ENCODE measurements at regions not wholly inside any gene's neighbourhood (a gene's known extent, or its start where the extent isn't known, plus 50 kb on each side); places are given as distances from the start of the nearest gene placed in this dataset.

DNA sequence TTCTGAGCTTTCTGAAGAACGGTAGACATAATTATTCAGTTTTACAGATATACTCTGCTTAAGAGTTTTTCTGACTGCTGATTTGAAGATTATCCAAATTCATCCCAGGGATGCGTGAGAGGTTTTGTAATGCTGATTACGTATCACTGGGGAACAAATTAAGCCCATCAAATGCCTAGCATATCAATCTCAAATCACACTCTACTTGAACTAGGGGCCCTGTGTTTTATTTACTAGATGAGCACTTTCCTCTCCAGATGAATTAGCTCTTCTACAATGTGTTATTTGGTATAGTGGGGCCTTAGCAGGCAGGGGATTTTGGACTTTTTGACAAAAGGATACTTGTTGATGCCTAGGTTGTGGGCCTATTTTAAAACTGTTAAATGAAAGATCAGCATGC is 177.9 kb downstream of the JRKL start:
- H3K79me1 ChIP-seq (ENCODE audit: low read depth in 1 of 2, low read length in 2 of 2): no peaks in the 10 kb centered on the region
- no peak overlapping the region for H3K56ac ChIP-seq (ENCODE audit: extremely low read depth, insufficient read depth, low read length)
- POLR2A ChIA-PET (ENCODE audit: unreplicated experiment): no interaction called here
- no peaks in the 10 kb centered on the region for H3K36me3 ChIP-seq (ENCODE audit: control insufficient read depth, insufficient read depth, low read length)
- no peaks in the 10 kb centered on the region for H3K27me3 ChIP-seq (ENCODE audit: control insufficient read depth, insufficient read depth, low read length)
- H2AFZ ChIP-seq (replicated peaks; ENCODE audit: low read length, poor library complexity): no peak overlapping the region
- no peak overlapping the region for H3K23ac ChIP-seq (ENCODE audit: low read depth, low read length)
- H4K8ac ChIP-seq (ENCODE audit: low read depth in 2 of 2, low read length in 2 of 2): no peak overlapping the region
- no peak overlapping the region for H4K5ac ChIP-seq (ENCODE audit: low read depth, low read length)
- no peak overlapping the region for H3K27ac ChIP-seq (ENCODE audit: insufficient read depth, low read length)
- ATAC-seq (ENCODE audit: low read depth): no peak
- no peak overlapping the region for H3K9ac ChIP-seq (ENCODE audit: low read depth, low read length)
- no peak overlapping the region for H3K14ac ChIP-seq (replicated peaks; ENCODE audit: low read depth, low read length)
- H3K9me1 ChIP-seq (ENCODE audit: insufficient read depth, low read length): no peaks in the 10 kb centered on the region
- H2BK15ac ChIP-seq (ENCODE audit: low read depth, low read length): no peak overlapping the region
- no peak overlapping the region for H2BK5ac ChIP-seq (ENCODE audit: low read depth, low read length, poor library complexity, severe bottlenecking)
- no TSS peak for BruUV-seq (replicated peaks)
- no peak overlapping the region for H3K4me2 ChIP-seq (ENCODE audit: low read depth, low read length)
- DNase-seq: no peak
- no peak overlapping the region for H3K4me3 ChIP-seq (ENCODE audit: insufficient read depth, low read depth, low read length)
- H2BK20ac ChIP-seq (ENCODE audit: low read depth, low read length): no peak overlapping the region
- no peaks in the 10 kb centered on the region for H4K20me1 ChIP-seq (ENCODE audit: insufficient read depth, low read length)
- no peaks in the 10 kb centered on the region for H3K9me3 ChIP-seq (ENCODE audit: control insufficient read depth, insufficient read depth, low read length)
- dilution Hi-C loops (cut with HindIII; ENCODE audit: low sequenced_read_pairs, unreplicated experiment) (no loop called here), intact Hi-C loops (cut with micrococcal nuclease) (no loop called here), in situ Hi-C loops (cut with MboI; ENCODE audit: low sequenced_read_pairs) (no loop called here)
- H3K4me1 ChIP-seq (ENCODE audit: control insufficient read depth, insufficient read depth, low read length): no peaks in the 10 kb centered on the region
- H3K4ac ChIP-seq (ENCODE audit: low read depth, low read length): no peak overlapping the region
- no peak overlapping the region for H3K18ac ChIP-seq (ENCODE audit: low read depth, low read length)
- no peak overlapping the region for H2AK9ac ChIP-seq (replicated peaks; ENCODE audit: low read depth, low read length, poor library complexity)
- TF ChIP-seq CHD1 (IDR thresholded peaks at IDR 0.05; ENCODE audit: low read depth, low read length): no peak
- TF ChIP-seq RCOR1 (IDR thresholded peaks at IDR 0.05; ENCODE audit: insufficient replicate concordance, low read length): no peak
- no peak for TF ChIP-seq MAZ (IDR thresholded peaks at IDR 0.05; ENCODE audit: borderline replicate concordance, low read depth, low read length)
- TF ChIP-seq RFX5 (IDR thresholded peaks at IDR 0.05; ENCODE audit: low read depth, low read length): no peak
- no peak for TF ChIP-seq MXI1 (IDR thresholded peaks at IDR 0.05; ENCODE audit: borderline replicate concordance, low read depth, low read length)
- TF ChIP-seq FOS (IDR thresholded peaks at IDR 0.05; ENCODE audit: low read depth, low read length): no peak
- TF ChIP-seq, protein P1, sequence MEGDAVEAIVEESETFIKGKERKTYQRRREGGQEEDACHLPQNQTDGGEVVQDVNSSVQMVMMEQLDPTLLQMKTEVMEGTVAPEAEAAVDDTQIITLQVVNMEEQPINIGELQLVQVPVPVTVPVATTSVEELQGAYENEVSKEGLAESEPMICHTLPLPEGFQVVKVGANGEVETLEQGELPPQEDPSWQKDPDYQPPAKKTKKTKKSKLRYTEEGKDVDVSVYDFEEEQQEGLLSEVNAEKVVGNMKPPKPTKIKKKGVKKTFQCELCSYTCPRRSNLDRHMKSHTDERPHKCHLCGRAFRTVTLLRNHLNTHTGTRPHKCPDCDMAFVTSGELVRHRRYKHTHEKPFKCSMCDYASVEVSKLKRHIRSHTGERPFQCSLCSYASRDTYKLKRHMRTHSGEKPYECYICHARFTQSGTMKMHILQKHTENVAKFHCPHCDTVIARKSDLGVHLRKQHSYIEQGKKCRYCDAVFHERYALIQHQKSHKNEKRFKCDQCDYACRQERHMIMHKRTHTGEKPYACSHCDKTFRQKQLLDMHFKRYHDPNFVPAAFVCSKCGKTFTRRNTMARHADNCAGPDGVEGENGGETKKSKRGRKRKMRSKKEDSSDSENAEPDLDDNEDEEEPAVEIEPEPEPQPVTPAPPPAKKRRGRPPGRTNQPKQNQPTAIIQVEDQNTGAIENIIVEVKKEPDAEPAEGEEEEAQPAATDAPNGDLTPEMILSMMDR (conservative IDR thresholded peaks at IDR 0.05; ENCODE audit: low read depth, low read length): no peak
- TF ChIP-seq RAD21 (IDR thresholded peaks at IDR 0.05; ENCODE audit: low read length): no peak
- TF ChIP-seq, protein P2, sequence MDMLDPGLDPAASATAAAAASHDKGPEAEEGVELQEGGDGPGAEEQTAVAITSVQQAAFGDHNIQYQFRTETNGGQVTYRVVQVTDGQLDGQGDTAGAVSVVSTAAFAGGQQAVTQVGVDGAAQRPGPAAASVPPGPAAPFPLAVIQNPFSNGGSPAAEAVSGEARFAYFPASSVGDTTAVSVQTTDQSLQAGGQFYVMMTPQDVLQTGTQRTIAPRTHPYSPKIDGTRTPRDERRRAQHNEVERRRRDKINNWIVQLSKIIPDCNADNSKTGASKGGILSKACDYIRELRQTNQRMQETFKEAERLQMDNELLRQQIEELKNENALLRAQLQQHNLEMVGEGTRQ (IDR thresholded peaks at IDR 0.05; ENCODE audit: low read depth, low read length): no peak
- TF ChIP-seq SMC3 (IDR thresholded peaks at IDR 0.05; ENCODE audit: low read depth, low read length): no peak
- TF ChIP-seq MAFK (IDR thresholded peaks at IDR 0.05; ENCODE audit: low read depth, low read length): no peak
- TF ChIP-seq ELK1 (IDR thresholded peaks at IDR 0.05; ENCODE audit: borderline replicate concordance, low read depth, low read length): no peak
- no peak for TF ChIP-seq CEBPB (IDR thresholded peaks at IDR 0.05; ENCODE audit: low read depth, low read length)
- no peak for TF ChIP-seq BHLHE40 (IDR thresholded peaks at IDR 0.05; ENCODE audit: low read depth, low read length)
- TF ChIP-seq POLR2A (IDR thresholded peaks at IDR 0.05; ENCODE audit: low read depth, low read length): no peak
- no peak for TF ChIP-seq NFE2L2 (IDR thresholded peaks at IDR 0.05; ENCODE audit: low read depth, low read length)
- no CpG with 5 or more reads among the region's 3 CpGs for WGBS, 2 experiments (ENCODE audit: extremely low coverage in 2 of 2, insufficient read length in 1 of 2)
- H4K91ac ChIP-seq (ENCODE audit: insufficient read depth, low read depth, low read length): no peak overlapping the region
- H2AK5ac ChIP-seq (ENCODE audit: low read depth, low read length): no peak overlapping the region
- H2BK120ac ChIP-seq (ENCODE audit: low read depth, low read length): no peak overlapping the region
- CTCF ChIA-PET: no interaction called here

Measured in IMR-90 (cell line).